Cardiac muscle cell (in vitro differentiated cells and primary cell): ENCODE measurements at regions not wholly inside any gene's neighbourhood (a gene's known extent, or its start where the extent isn't known, plus 50 kb on each side); places are given as distances from the start of the nearest gene placed in this dataset.

Experiments
- DNase-seq, 2 donors: peaks; one replicate each; pipeline versions ENCODE4 v3.0.0 to v3.0.0-alpha.2; 2010 to 2017; ENCODE audit warnings: low read depth in 1 of 2, low spot score in 1 of 2
- H3K27ac ChIP-seq: fragments of 200-600 bp; sonication (generic); 2 replicates; pipeline ENCODE4 v1.5.1; 2016
- H3K27me3 ChIP-seq: fragments of 200-600 bp; sonication (generic); 2 replicates; pipeline ENCODE4 v1.6.0; 2016; ENCODE audit warnings: control low read depth
- H3K36me3 ChIP-seq: fragments of 200-600 bp; sonication (generic); 2 replicates; pipeline ENCODE4 v1.5.1; 2016; ENCODE audit warnings: control low read depth
- H3K4me1 ChIP-seq: fragments of 200-600 bp; sonication (generic); 2 replicates; pipeline ENCODE4 v1.8.1; 2017; ENCODE audit warnings: low read depth, mild to moderate bottlenecking, mixed run types
- H3K4me3 ChIP-seq: fragments of 200-600 bp; sonication (generic); 2 replicates; pipeline ENCODE4 v1.5.1; 2016; ENCODE audit warnings: mild to moderate bottlenecking
- H3K9me3 ChIP-seq: fragments of 200-600 bp; sonication (generic); 2 replicates; pipeline ENCODE4 v1.5.1; 2017; ENCODE audit warnings: low read depth, mild to moderate bottlenecking, control low read depth
- CTCF ChIP-seq: IDR thresholded peaks from 2 replicates; pipeline ENCODE4 v1.5.1; 2012; ENCODE audit warnings: low read depth, mild to moderate bottlenecking, low read length

- no peak for DNase-seq
- Histone ChIP-seq H3K27me3 (no peaks in the 10 kb centered on the region), H3K4me1 (no peaks in the 10 kb centered on the region), H3K4me3 (no peak overlapping the region), H3K36me3 (no peaks in the 10 kb centered on the region), H3K9me3 (no peaks in the 10 kb centered on the region), H3K27ac (no peak overlapping the region)
- no peak for TF ChIP-seq CTCF
These were observed 120.3 kb upstream of the PRR20G start for GRCh38 chr3:127408022-127408683.

- Histone ChIP-seq H3K27me3 (no peaks in the 10 kb centered on the region), H3K27ac (no peak overlapping the region), H3K4me3 (no peak overlapping the region), H3K4me1 (no peaks in the 10 kb centered on the region), H3K9me3 (no peaks in the 10 kb centered on the region), H3K36me3 (no peaks in the 10 kb centered on the region)
- no peak for TF ChIP-seq CTCF
- DNase-seq, result no peak
These were observed 119.4 kb upstream of the PRR20G start for GRCh38 chr3:127407026-127407939.

GRCh38 chr3:127406309-127407025 is 118.6 kb upstream of the PRR20G start:
- Histone ChIP-seq H3K27me3 (no peaks in the 10 kb centered on the region), H3K27ac (no peak overlapping the region), H3K36me3 (no peaks in the 10 kb centered on the region), H3K4me1 (no peaks in the 10 kb centered on the region), H3K9me3 (no peaks in the 10 kb centered on the region), H3K4me3 (no peak overlapping the region)
- peak; percentile 26 for TF ChIP-seq CTCF
- DNase-seq, result peak in 1 of 2 donors; percentile 11

GRCh38 chr3:127405791-127406190 is 117.9 kb upstream of the PRR20G start:
- no peak overlapping the region for H3K27ac ChIP-seq
- DNase-seq, result no peak
- no peaks in the 10 kb centered on the region for H3K36me3 ChIP-seq
- H3K4me3 ChIP-seq, result no peak overlapping the region
- no peak for TF ChIP-seq CTCF
- no peaks in the 10 kb centered on the region for H3K9me3 ChIP-seq
- H3K27me3 ChIP-seq, result no peaks in the 10 kb centered on the region
- H3K4me1 ChIP-seq, result no peaks in the 10 kb centered on the region

- Histone ChIP-seq H3K27me3 (no peaks in the 10 kb centered on the region), H3K4me3 (no peak overlapping the region), H3K4me1 (no peaks in the 10 kb centered on the region), H3K27ac (no peak overlapping the region), H3K36me3 (no peaks in the 10 kb centered on the region), H3K9me3 (no peaks in the 10 kb centered on the region)
- no peak for TF ChIP-seq CTCF
- DNase-seq, result no peak
These were observed 117.3 kb upstream of the PRR20G start for GRCh38 chr3:127405010-127405598.
